GM21717 (cell line): ENCODE measurements at regions not wholly inside any gene's neighbourhood (a gene's known extent, or its start where the extent isn't known, plus 50 kb on each side); places are given as distances from the start of the nearest gene placed in this dataset.

Experiments used
- ATAC-seq: cut with Tn5 transposase; IDR thresholded peaks from one replicate; pipeline ENCODE4 v1.9.1; 2021; ENCODE audit warnings: mild to moderate bottlenecking, moderate library complexity; ENCODE audit not compliant: unreplicated experiment

- no peak for ATAC-seq
Observed at GRCh38 chr9:4921449-4921848, 63.6 kb upstream of the JAK2 start.

GRCh38 chr9:4922101-4922500, 63.0 kb upstream of the JAK2 start:
- no peak for ATAC-seq

- ATAC-seq: no peak
Observed at GRCh38 chr9:4922730-4923129, 62.3 kb upstream of the JAK2 start.

GRCh38 chr9:4923141-4923540, 61.9 kb upstream of the JAK2 start:
- ATAC-seq: no peak

- peak; percentile 67 for ATAC-seq
Observed at GRCh38 chr9:4923580-4924544, 61.2 kb upstream of the JAK2 start.

GRCh38 chr9:4926239-4926638, 58.8 kb upstream of the JAK2 start:
- no peak for ATAC-seq

GRCh38 chr9:4927043-4927471, 58.0 kb upstream of the JAK2 start:
- no peak for ATAC-seq

- no peak for ATAC-seq
Observed at GRCh38 chr9:4927701-4928100, 57.4 kb upstream of the JAK2 start.

GRCh38 chr9:4929917-4930316, 55.2 kb upstream of the JAK2 start:
- ATAC-seq: no peak

- ATAC-seq: no peak
Observed at GRCh38 chr9:4932681-4933080, 52.4 kb upstream of the JAK2 start.

GRCh38 chr9:4933177-4933576, 51.9 kb upstream of the JAK2 start:
- ATAC-seq: no peak

GRCh38 chr9:4933861-4934260, 51.2 kb upstream of the JAK2 start:
- no peak for ATAC-seq

GRCh38 chr9:4935001-4935672, 49.9 kb upstream of the JAK2 start:
- no peak for ATAC-seq
